ENCODE measurements at regions not wholly inside any gene's neighbourhood (a gene's known extent, or its start where the extent isn't known, plus 50 kb on each side); places are given as distances from the start of the nearest gene placed in this dataset.

DNA sequence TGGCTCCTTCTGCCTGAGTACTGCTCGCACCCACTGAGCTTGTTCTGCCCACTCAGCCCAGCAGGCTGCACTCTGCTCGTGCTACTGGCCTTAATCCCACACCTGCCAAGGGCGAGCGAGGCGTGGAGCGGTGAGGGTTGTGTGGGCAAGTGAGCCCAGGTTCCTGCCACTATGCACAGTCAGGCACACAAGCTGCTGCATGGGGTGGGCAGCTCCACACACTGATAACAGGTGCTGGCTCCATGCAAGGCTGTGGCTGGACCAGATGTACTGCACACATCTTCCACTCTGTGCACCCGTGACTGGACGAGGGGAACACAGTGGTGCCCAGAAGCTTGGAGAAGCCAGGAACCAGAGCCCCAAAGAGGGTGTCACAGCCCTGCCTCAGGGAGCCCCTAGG, 184.3 kb upstream of the NUDT6 start:
- BruUV-seq (replicated peaks) = no TSS peak
- POLR2A ChIA-PET (ENCODE audit: low non-redundant PET) = no interaction called here
- no peak overlapping the region for H3K27ac ChIP-seq (ENCODE audit: low read depth, low read length, poor library complexity, severe bottlenecking)
- CTCF ChIA-PET = no interaction called here
- intact Hi-C loops (cut with micrococcal nuclease; ENCODE audit: unreplicated experiment) = loop anchor here (10.0 kb wide), 1 partner anchor 658 kb away; no protein-coding TSS in a partner anchor
- H3K9me3 ChIP-seq (ENCODE audit: low read depth, low read length, poor library complexity, severe bottlenecking) = no peaks in the 10 kb centered on the region
- H3K36me3 ChIP-seq (ENCODE audit: insufficient read depth, low read length, poor library complexity, severe bottlenecking) = no peaks in the 10 kb centered on the region
- TF ChIP-seq, protein P1, sequence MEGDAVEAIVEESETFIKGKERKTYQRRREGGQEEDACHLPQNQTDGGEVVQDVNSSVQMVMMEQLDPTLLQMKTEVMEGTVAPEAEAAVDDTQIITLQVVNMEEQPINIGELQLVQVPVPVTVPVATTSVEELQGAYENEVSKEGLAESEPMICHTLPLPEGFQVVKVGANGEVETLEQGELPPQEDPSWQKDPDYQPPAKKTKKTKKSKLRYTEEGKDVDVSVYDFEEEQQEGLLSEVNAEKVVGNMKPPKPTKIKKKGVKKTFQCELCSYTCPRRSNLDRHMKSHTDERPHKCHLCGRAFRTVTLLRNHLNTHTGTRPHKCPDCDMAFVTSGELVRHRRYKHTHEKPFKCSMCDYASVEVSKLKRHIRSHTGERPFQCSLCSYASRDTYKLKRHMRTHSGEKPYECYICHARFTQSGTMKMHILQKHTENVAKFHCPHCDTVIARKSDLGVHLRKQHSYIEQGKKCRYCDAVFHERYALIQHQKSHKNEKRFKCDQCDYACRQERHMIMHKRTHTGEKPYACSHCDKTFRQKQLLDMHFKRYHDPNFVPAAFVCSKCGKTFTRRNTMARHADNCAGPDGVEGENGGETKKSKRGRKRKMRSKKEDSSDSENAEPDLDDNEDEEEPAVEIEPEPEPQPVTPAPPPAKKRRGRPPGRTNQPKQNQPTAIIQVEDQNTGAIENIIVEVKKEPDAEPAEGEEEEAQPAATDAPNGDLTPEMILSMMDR (conservative IDR thresholded peaks at IDR 0.05; ENCODE audit: low read depth, low read length) = no peak
- no peak overlapping the region for H3K4me3 ChIP-seq (ENCODE audit: low read depth, low read length, poor library complexity, severe bottlenecking)
- no peak for DNase-seq (ENCODE audit: low spot score)
- H3K27me3 ChIP-seq (replicated peaks; ENCODE audit: insufficient read depth, low read depth, low read length, poor library complexity) = no peaks in the 10 kb centered on the region
- peaks cover 23% of the 10 kb centered on the region for H3K4me1 ChIP-seq (ENCODE audit: insufficient read depth, low read length, poor library complexity, severe bottlenecking)

- POLR2A ChIA-PET (ENCODE audit: low non-redundant PET) = no interaction called here
- TF ChIP-seq EZH2 (IDR thresholded peaks at IDR 0.05; ENCODE audit: borderline replicate concordance, low read depth, low read length, poor library complexity, severe bottlenecking) = no peak
- TF ChIP-seq, protein P1 (conservative IDR thresholded peaks at IDR 0.05; ENCODE audit: low read depth, low read length) = no peak
- Histone ChIP-seq H3K4me1 (ENCODE audit: insufficient read depth, low read length, poor library complexity, severe bottlenecking) (peaks cover 23% of the 10 kb centered on the region), H3K36me3 (ENCODE audit: insufficient read depth, low read length, poor library complexity, severe bottlenecking) (no peaks in the 10 kb centered on the region), H3K4me3 (ENCODE audit: low read depth, low read length, poor library complexity, severe bottlenecking) (no peak overlapping the region), H3K9me3 (ENCODE audit: low read depth, low read length, poor library complexity, severe bottlenecking) (no peaks in the 10 kb centered on the region), H3K27ac (ENCODE audit: low read depth, low read length, poor library complexity, severe bottlenecking) (no peak overlapping the region), H3K27me3 (replicated peaks; ENCODE audit: insufficient read depth, low read depth, low read length, poor library complexity) (no peaks in the 10 kb centered on the region)
- no TSS peak for BruUV-seq (replicated peaks)
- intact Hi-C loops (cut with micrococcal nuclease; ENCODE audit: unreplicated experiment) = loop anchor here (10.0 kb wide), 1 partner anchor 657 kb away; no protein-coding TSS in a partner anchor
- no peak for DNase-seq (ENCODE audit: low spot score)
- CTCF ChIA-PET = no interaction called here
Observed at GRCh38 chr4:123107444-123108252, 185.3 kb upstream of the NUDT6 start.

GRCh38 chr4:123109139-123109538, 186.7 kb upstream of the NUDT6 start:
- peaks cover 19% of the 10 kb centered on the region for H3K4me1 ChIP-seq (ENCODE audit: insufficient read depth, low read length, poor library complexity, severe bottlenecking)
- CTCF ChIA-PET = no interaction called here
- no peak overlapping the region for H3K4me3 ChIP-seq (ENCODE audit: low read depth, low read length, poor library complexity, severe bottlenecking)
- no TSS peak for BruUV-seq (replicated peaks)
- H3K36me3 ChIP-seq (ENCODE audit: insufficient read depth, low read length, poor library complexity, severe bottlenecking) = no peaks in the 10 kb centered on the region
- TF ChIP-seq EZH2 (IDR thresholded peaks at IDR 0.05; ENCODE audit: borderline replicate concordance, low read depth, low read length, poor library complexity, severe bottlenecking) = no peak
- TF ChIP-seq, protein P1 (conservative IDR thresholded peaks at IDR 0.05; ENCODE audit: low read depth, low read length) = no peak
- DNase-seq (ENCODE audit: low spot score) = no peak
- POLR2A ChIA-PET (ENCODE audit: low non-redundant PET) = no interaction called here
- H3K27me3 ChIP-seq (replicated peaks; ENCODE audit: insufficient read depth, low read depth, low read length, poor library complexity) = no peaks in the 10 kb centered on the region
- no peak overlapping the region for H3K27ac ChIP-seq (ENCODE audit: low read depth, low read length, poor library complexity, severe bottlenecking)
- H3K9me3 ChIP-seq (ENCODE audit: low read depth, low read length, poor library complexity, severe bottlenecking) = no peaks in the 10 kb centered on the region
- intact Hi-C loops (cut with micrococcal nuclease; ENCODE audit: unreplicated experiment) = loop anchor here (10.0 kb wide), 1 partner anchor 656 kb away; no protein-coding TSS in a partner anchor

All from A673 (cell line).